CD4-positive, alpha-beta T cell (primary cell): ENCODE measurements at regions not wholly inside any gene's neighbourhood (a gene's known extent, or its start where the extent isn't known, plus 50 kb on each side); places are given as distances from the start of the nearest gene placed in this dataset.

ENCODE experiments used
- ATAC-seq: fragments of 200-7000 bp; cut with Tn5 transposase; one replicate; pipeline ENCODE4 v1.10.0; 2022; ENCODE audit warnings: mild to moderate bottlenecking; ENCODE audit not compliant: poor library complexity
- CTCF ChIA-PET: fragments of 350-600 bp; sonication (Branson Sonifier 250); formaldehyde crosslinking; loops from one replicate; lab custom pipeline; 2021; ENCODE audit warnings: antibody characterized with exemption, inconsistent platforms; lab: Charles Lee
- POLR2A ChIA-PET: fragments of 350-600 bp; sonication (Branson Sonifier 250); formaldehyde crosslinking; loops from one replicate; lab custom pipeline; 2021; ENCODE audit warnings: antibody characterized with exemption, inconsistent platforms; lab: Charles Lee
- DNase-seq, 14 experiments: peaks; one replicate each; pipeline ENCODE4 v3.0.0-alpha.2; 2013 to 2020; ENCODE audit warnings: mixed read lengths in 2 of 14
- H3K27ac ChIP-seq, 2 donors: one replicate each; pipeline versions ENCODE4 v1.5.1 to v1.7.0; 2013; ENCODE audit warnings: low read length in 2 of 2, low read depth in 1 of 2, mild to moderate bottlenecking in 1 of 2
- H3K27me3 ChIP-seq, 2 experiments: 1 replicate in 1 of 2; 2 replicates in 1 of 2; pipeline versions ENCODE4 v1.6.1 to v1.7.0; 2013; ENCODE audit warnings: low read length in 2 of 2, control low read depth in 1 of 2, mild to moderate bottlenecking in 1 of 2, moderate library complexity in 1 of 2; ENCODE audit not compliant: insufficient read depth in 2 of 2, control insufficient read depth in 1 of 2
- H3K36me3 ChIP-seq: one replicate; pipeline ENCODE4 v1.6.1; 2013; ENCODE audit warnings: low read length, control low read depth; ENCODE audit not compliant: insufficient read depth
- H3K4me1 ChIP-seq: one replicate; pipeline ENCODE4 v1.6.1; 2013; ENCODE audit warnings: low read length, control low read depth; ENCODE audit not compliant: insufficient read depth
- H3K4me3 ChIP-seq: one replicate; pipeline ENCODE4 v1.5.1; 2013; ENCODE audit warnings: mild to moderate bottlenecking, low read length, moderate library complexity
- H3K9me3 ChIP-seq, 2 experiments: 1 replicate in 1 of 2; 2 replicates in 1 of 2; pipeline versions ENCODE4 v1.6.1 to v1.7.0; 2013; ENCODE audit warnings: low read length in 2 of 2, mild to moderate bottlenecking in 2 of 2, control low read depth in 1 of 2, moderate library complexity in 1 of 2; ENCODE audit not compliant: control insufficient read depth in 1 of 2, insufficient read depth in 1 of 2
- H3K27ac Mint-ChIP-seq: one replicate; pipeline ENCODE4 v1.8.0; 2020; ENCODE audit warnings: mixed read lengths
- H3K27me3 Mint-ChIP-seq: one replicate; pipeline ENCODE4 v1.8.0; 2021; ENCODE audit warnings: mixed read lengths
- H3K36me3 Mint-ChIP-seq: one replicate; pipeline ENCODE4 v1.8.0; 2021; ENCODE audit warnings: low read depth, mixed read lengths
- H3K4me1 Mint-ChIP-seq: one replicate; pipeline ENCODE4 v1.8.0; 2021; ENCODE audit warnings: low read depth, mixed read lengths
- H3K4me3 Mint-ChIP-seq: one replicate; pipeline ENCODE4 v1.8.0; 2020; ENCODE audit warnings: mild to moderate bottlenecking, mixed read lengths
- H3K9me3 Mint-ChIP-seq: one replicate; pipeline ENCODE4 v1.8.0; 2020; ENCODE audit warnings: mixed read lengths
- CTCF ChIP-seq: fragments of 200-600 bp; IDR thresholded peaks from one replicate; pipeline ENCODE4 v1.8.0; 2022; ENCODE audit warnings: antibody characterized with exemption, mild to moderate bottlenecking
- intact Hi-C, 2 experiments: fragments of 100-400 bp; cut with DNase I in 1 of 2; cut with micrococcal nuclease in 1 of 2; formaldehyde crosslinking; loops; one replicate each; pipeline versions ENCODE4 v1.15.1 to v1.9.0; 2023 to 2025; cut with DNase I, micrococcal nuclease

- no peak for TF ChIP-seq CTCF
- H3K36me3 ChIP-seq: no peaks in the 10 kb centered on the region
- ChIA-PET CTCF (no interaction called here), POLR2A (no interaction called here)
- no peaks in the 10 kb centered on the region for H3K36me3 Mint-ChIP-seq
- H3K27ac ChIP-seq: no peak overlapping the region
- H3K27me3 Mint-ChIP-seq: no peaks in the 10 kb centered on the region
- no peaks in the 10 kb centered on the region for H3K4me1 Mint-ChIP-seq
- intact Hi-C loops: no loop called here
- DNase-seq: no peak
- no peak overlapping the region for H3K4me3 ChIP-seq
- peaks cover 0 to 6% of the 10 kb centered on the region in 2 experiments for H3K9me3 ChIP-seq
- H3K4me1 ChIP-seq: no peaks in the 10 kb centered on the region
- no peaks in the 10 kb centered on the region for H3K27me3 ChIP-seq
- no peak for ATAC-seq
- peaks cover 12% of the 10 kb centered on the region for H3K9me3 Mint-ChIP-seq
- no peak overlapping the region for H3K27ac Mint-ChIP-seq
- H3K4me3 Mint-ChIP-seq: no peak overlapping the region
Observed at GRCh38 chr4:66522244-66522643, 852.0 kb upstream of the EPHA5 start.

GRCh38 chr4:66516940-66517339 is 846.7 kb upstream of the EPHA5 start:
- intact Hi-C loops: no loop called here

GRCh38 chr4:66506985-66507384 is 836.7 kb upstream of the EPHA5 start:
- intact Hi-C loops: no loop called here
- ATAC-seq: no peak
- H3K27me3 Mint-ChIP-seq: no peaks in the 10 kb centered on the region
- POLR2A ChIA-PET: no interaction called here
- Histone ChIP-seq H3K27me3 (no peaks in the 10 kb centered on the region), H3K36me3 (no peaks in the 10 kb centered on the region), H3K27ac (no peak overlapping the region), H3K4me3 (no peak overlapping the region), H3K9me3 (no peaks in the 10 kb centered on the region), H3K4me1 (no peaks in the 10 kb centered on the region)
- H3K27ac Mint-ChIP-seq: no peak overlapping the region
- no peaks in the 10 kb centered on the region for H3K4me1 Mint-ChIP-seq
- DNase-seq: no peak
- no peak overlapping the region for H3K4me3 Mint-ChIP-seq
- no peak for TF ChIP-seq CTCF
- H3K9me3 Mint-ChIP-seq: peaks cover 4% of the 10 kb centered on the region
- CTCF ChIA-PET: no interaction called here
- H3K36me3 Mint-ChIP-seq: no peaks in the 10 kb centered on the region

More at GRCh38 chr4:66516940-66517339, 846.7 kb upstream of the EPHA5 start:
- H3K27me3 Mint-ChIP-seq: no peaks in the 10 kb centered on the region
- Histone ChIP-seq H3K4me3 (no peak overlapping the region), H3K4me1 (no peaks in the 10 kb centered on the region), H3K36me3 (no peaks in the 10 kb centered on the region), H3K9me3 (peaks cover 0 to 6% of the 10 kb centered on the region in 2 experiments), H3K27me3 (no peaks in the 10 kb centered on the region), H3K27ac (no peak overlapping the region)
- ChIA-PET POLR2A (no interaction called here), CTCF (no interaction called here)
- H3K27ac Mint-ChIP-seq: no peak overlapping the region
- no peaks in the 10 kb centered on the region for H3K4me1 Mint-ChIP-seq
- DNase-seq (no peak), ATAC-seq (no peak)
- peaks cover 5% of the 10 kb centered on the region for H3K9me3 Mint-ChIP-seq
- H3K36me3 Mint-ChIP-seq: no peaks in the 10 kb centered on the region
- TF ChIP-seq CTCF: no peak
- H3K4me3 Mint-ChIP-seq: no peak overlapping the region
